Prostate gland (tissue), 2 donors: ENCODE measurements at regions not wholly inside any gene's neighbourhood (a gene's known extent, or its start where the extent isn't known, plus 50 kb on each side); places are given as distances from the start of the nearest gene placed in this dataset.

Experiments
- DNase-seq: peaks from one replicate; pipeline ENCODE4 v3.0.0-alpha.2; 2019; ENCODE audit warnings: low spot score
- H3K27ac ChIP-seq, 2 donors: fragments of 200-600 bp; sonication (generic); 2 replicates each; pipeline ENCODE4 v1.5.1; 2017 to 2019
- H3K27me3 ChIP-seq: fragments of 200-600 bp; sonication (generic); replicated peaks from 2 replicates; pipeline ENCODE4 v1.5.1; 2019; ENCODE audit not compliant: insufficient read depth
- H3K36me3 ChIP-seq, 2 donors: fragments of 200-600 bp; sonication (generic); 1 replicate in 1 of 2; 2 replicates in 1 of 2; pipeline versions ENCODE4 v1.5.1 to v1.8.1; 2017 to 2019
- H3K4me1 ChIP-seq: fragments of 200-600 bp; sonication (generic); replicated peaks from 2 replicates; pipeline ENCODE4 v1.5.1; 2019
- H3K4me3 ChIP-seq, 2 donors: fragments of 200-600 bp; sonication (generic); 2 replicates each; pipeline ENCODE4 v1.5.1; 2017 to 2019
- H3K9me3 ChIP-seq: fragments of 200-600 bp; sonication (generic); 2 replicates; pipeline ENCODE4 v1.5.1; 2017
- POLR2A ChIP-seq: fragments of 450-650 bp; IDR thresholded peaks from one replicate; pipeline ENCODE4 v1.6.1; 2016; ENCODE audit warnings: antibody characterized with exemption, mild to moderate bottlenecking
- POLR2AphosphoS5 ChIP-seq: sonication (generic); formaldehyde crosslinking; IDR thresholded peaks from one replicate; pipeline ENCODE4 v1.6.1; 2017; ENCODE audit warnings: antibody characterized with exemption
- WGBS: methylation state at CpG from one replicate; pipeline ENCODE4 v1.1.5; 2018; 5-methylcytosine and 5-hydroxymethylcytosine counted together
- intact Hi-C: fragments of 100-400 bp; cut with DNase I; formaldehyde crosslinking; loops from one replicate; pipeline ENCODE4 v1.14.2; 2022
- TF ChIP-seq, protein P1 (sequence below), 4 experiments: fragments of 200-600 bp in 2 of 4; fragments of 450-650 bp in 2 of 4; sonication (generic) in 2 of 4; IDR thresholded peaks; 1 replicate in 3 of 4; 2 replicates in 1 of 4; pipeline ENCODE4 v1.5.1; 2016 to 2019; ENCODE audit warnings: antibody characterized with exemption in 4 of 4, mild to moderate bottlenecking in 2 of 4, moderate library complexity in 2 of 4

DNA sequence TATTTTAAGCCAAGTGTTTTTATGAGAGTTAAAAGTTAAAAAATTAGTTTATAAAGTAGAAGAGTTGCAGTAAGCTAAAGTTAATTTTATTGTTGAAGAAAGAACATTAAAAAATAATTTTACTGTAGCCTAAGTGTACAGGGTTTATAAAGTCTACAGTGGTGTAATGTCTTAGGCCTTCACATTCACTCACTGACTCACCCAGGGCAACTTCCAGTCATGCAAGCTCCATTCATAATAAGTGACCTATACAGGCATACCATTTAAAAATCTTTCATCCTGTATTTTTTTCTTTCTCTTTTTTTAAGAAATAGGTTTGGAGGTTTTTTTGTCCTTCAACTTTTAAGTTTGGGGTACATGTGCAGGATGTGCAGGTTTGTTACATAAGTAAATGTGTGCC is 87.9 kb upstream of the NR3C2 start:
- H3K27ac ChIP-seq: no peak overlapping the region
- no peak for DNase-seq
- H3K4me3 ChIP-seq: no peak overlapping the region
- H3K9me3 ChIP-seq: no peaks in the 10 kb centered on the region
- H3K36me3 ChIP-seq: no peaks in the 10 kb centered on the region
- no peaks in the 10 kb centered on the region for H3K4me1 ChIP-seq
- intact Hi-C loops: no loop called here
- no peaks in the 10 kb centered on the region for H3K27me3 ChIP-seq
- no peak for TF ChIP-seq POLR2AphosphoS5
- no peak for TF ChIP-seq POLR2A
- TF ChIP-seq, protein P1, sequence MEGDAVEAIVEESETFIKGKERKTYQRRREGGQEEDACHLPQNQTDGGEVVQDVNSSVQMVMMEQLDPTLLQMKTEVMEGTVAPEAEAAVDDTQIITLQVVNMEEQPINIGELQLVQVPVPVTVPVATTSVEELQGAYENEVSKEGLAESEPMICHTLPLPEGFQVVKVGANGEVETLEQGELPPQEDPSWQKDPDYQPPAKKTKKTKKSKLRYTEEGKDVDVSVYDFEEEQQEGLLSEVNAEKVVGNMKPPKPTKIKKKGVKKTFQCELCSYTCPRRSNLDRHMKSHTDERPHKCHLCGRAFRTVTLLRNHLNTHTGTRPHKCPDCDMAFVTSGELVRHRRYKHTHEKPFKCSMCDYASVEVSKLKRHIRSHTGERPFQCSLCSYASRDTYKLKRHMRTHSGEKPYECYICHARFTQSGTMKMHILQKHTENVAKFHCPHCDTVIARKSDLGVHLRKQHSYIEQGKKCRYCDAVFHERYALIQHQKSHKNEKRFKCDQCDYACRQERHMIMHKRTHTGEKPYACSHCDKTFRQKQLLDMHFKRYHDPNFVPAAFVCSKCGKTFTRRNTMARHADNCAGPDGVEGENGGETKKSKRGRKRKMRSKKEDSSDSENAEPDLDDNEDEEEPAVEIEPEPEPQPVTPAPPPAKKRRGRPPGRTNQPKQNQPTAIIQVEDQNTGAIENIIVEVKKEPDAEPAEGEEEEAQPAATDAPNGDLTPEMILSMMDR (IDR thresholded peaks at IDR 0.05): no peak

DNA sequence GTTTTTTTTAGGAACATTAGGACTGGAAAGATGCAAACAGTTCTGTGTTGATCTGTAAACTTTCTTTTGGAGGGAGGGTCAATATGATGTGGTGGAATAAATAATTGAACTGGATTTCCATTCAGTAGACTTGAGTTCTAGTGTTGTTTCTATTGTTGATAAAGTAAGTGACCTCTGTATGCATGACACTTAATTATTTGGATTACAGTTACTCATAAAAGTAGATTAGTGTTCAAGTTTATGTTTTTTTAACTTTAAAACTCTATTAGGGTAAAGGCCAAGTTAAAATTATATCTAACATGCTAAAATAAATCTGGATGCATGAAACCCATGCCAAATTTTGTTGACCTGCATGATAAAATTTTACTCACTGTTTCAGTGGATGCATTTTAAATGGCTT is 85.4 kb upstream of the NR3C2 start:
- no peak for DNase-seq
- no peak overlapping the region for H3K27ac ChIP-seq
- no peaks in the 10 kb centered on the region for H3K4me1 ChIP-seq
- no peak overlapping the region for H3K4me3 ChIP-seq
- intact Hi-C loops: no loop called here
- no peaks in the 10 kb centered on the region for H3K36me3 ChIP-seq
- no peak for TF ChIP-seq POLR2AphosphoS5
- TF ChIP-seq POLR2A: no peak
- TF ChIP-seq, protein P1 (IDR thresholded peaks at IDR 0.05): no peak
- H3K27me3 ChIP-seq: no peaks in the 10 kb centered on the region
- no peaks in the 10 kb centered on the region for H3K9me3 ChIP-seq

DNA sequence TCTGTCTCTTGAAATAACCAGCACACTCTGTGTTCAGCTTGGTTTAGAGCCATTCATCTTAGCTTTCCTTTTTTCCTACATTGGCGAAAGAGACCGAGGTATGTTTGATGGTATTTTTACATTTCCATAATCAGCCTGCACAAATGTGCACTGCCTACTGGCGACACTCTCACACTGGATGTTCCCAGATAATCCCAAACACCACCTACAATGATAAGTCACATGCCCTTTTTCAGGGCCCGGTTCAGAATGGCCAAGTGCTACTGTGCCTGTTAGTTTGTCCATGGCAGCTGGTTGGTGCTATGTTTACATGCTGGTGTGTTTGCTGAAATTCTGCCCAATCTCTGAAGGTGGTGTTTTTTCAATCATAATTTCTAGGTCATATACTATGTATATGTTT is 80.8 kb upstream of the NR3C2 start:
- no peaks in the 10 kb centered on the region for H3K27me3 ChIP-seq
- H3K4me1 ChIP-seq: no peaks in the 10 kb centered on the region
- WGBS: 86% methylated on average over 4 of the region's 4 CpGs
- TF ChIP-seq, protein P1 (IDR thresholded peaks at IDR 0.05): no peak
- TF ChIP-seq POLR2AphosphoS5 (no peak), POLR2A (no peak)
- no peaks in the 10 kb centered on the region for H3K9me3 ChIP-seq
- no peak for DNase-seq
- no peak overlapping the region for H3K4me3 ChIP-seq
- H3K36me3 ChIP-seq: no peaks in the 10 kb centered on the region
- no peak overlapping the region for H3K27ac ChIP-seq
- intact Hi-C loops: no loop called here

DNA sequence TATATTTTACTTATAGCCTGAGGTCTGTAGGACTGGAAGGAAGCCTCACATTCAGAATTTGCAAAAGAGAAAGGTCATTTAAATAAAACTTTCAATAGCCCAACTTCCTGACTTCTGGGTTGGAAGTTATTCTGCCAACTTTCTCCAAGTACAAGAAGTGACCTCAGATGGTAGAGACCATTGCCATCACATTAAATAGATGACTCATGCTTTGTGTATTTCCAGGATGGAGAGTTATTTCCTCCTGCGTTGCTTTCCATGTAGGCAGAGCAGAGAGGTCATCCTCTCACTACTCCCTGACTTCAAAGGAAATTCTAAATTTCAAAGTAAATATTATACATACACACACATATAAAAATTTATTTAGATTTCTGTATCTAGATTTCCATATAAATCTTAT is 73.0 kb upstream of the NR3C2 start:
- intact Hi-C loops: no loop called here

DNA sequence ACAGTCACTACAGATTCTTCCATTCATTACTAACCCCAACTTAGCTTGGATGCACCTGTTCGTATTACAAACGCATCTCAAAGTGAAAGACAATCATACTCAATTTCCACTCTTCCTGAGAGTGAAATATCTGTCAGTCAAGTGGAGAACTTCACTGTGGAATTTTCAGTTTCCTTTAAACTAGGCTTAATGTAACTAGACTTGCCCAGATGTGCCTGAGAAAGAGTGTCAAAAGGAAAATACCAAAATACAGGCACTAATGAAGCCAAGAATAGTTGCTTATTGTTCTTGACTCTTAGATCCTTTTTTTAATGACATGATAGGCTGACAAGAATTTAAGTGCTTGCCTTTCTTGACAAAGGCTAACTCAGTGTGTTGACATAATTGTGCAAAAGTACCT is 72.4 kb upstream of the NR3C2 start:
- 62% methylated on average over 2 of the region's 2 CpGs for WGBS
- intact Hi-C loops: no loop called here
- H3K36me3 ChIP-seq: no peaks in the 10 kb centered on the region
- no peaks in the 10 kb centered on the region for H3K4me1 ChIP-seq
- H3K4me3 ChIP-seq: no peak overlapping the region
- no peaks in the 10 kb centered on the region for H3K27me3 ChIP-seq
- no peak overlapping the region for H3K27ac ChIP-seq
- no peak for TF ChIP-seq POLR2A
- TF ChIP-seq POLR2AphosphoS5: no peak
- TF ChIP-seq, protein P1 (IDR thresholded peaks at IDR 0.05): no peak
- H3K9me3 ChIP-seq: no peaks in the 10 kb centered on the region
- no peak for DNase-seq

More for the DNA sequence above, 73.0 kb upstream of the NR3C2 start:
- Histone ChIP-seq H3K27ac (no peak overlapping the region), H3K27me3 (no peaks in the 10 kb centered on the region), H3K4me1 (no peaks in the 10 kb centered on the region), H3K9me3 (no peaks in the 10 kb centered on the region), H3K4me3 (no peak overlapping the region), H3K36me3 (no peaks in the 10 kb centered on the region)
- 27% methylated on average over 1 of the region's 1 CpG for WGBS
- TF ChIP-seq, protein P1 (IDR thresholded peaks at IDR 0.05): no peak
- TF ChIP-seq POLR2AphosphoS5 (no peak), POLR2A (no peak)
- DNase-seq: no peak
